ENCODE measurements at regions not wholly inside any gene's neighbourhood (a gene's known extent, or its start where the extent isn't known, plus 50 kb on each side); places are given as distances from the start of the nearest gene placed in this dataset.
"Not testable (repeated sequence)": the region's sequence is repeated elsewhere in the genome, so short reads cannot be mapped to it uniquely, and the experiment has no call there.

DNA sequence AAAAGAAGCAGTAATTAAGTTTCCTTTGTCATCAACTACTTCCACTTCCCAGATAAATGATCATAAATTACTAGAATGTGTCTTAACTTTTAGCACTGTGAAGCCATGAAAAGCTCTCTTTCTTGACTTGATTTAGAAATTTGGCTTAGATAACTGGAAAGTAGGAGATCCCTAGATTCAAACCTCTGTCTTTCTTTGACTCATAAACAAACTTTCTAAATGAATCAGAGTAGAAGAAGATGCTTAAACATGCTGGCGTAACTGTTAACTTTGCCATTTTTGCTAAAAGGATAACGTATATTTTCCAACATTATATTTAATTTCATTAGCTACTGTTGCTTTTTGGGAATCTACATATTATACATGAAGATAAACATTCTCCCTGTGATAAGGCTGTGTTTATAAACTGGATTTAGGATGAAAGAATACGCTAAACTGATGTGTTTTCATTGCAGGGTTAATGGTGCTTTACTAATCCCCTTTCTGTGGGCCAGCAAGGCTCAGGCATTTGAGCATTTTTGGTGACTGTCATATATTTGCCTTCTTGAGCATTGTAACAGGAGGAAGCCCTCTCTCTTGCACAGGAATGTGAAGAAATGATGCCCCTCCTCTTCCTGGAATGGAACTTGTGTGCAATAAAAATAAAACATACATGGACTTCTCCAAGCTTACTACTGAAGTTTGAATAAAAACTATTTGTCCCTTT lies 301.4 kb downstream of the BMP4 start:
- DNase-seq = no peak

DNA sequence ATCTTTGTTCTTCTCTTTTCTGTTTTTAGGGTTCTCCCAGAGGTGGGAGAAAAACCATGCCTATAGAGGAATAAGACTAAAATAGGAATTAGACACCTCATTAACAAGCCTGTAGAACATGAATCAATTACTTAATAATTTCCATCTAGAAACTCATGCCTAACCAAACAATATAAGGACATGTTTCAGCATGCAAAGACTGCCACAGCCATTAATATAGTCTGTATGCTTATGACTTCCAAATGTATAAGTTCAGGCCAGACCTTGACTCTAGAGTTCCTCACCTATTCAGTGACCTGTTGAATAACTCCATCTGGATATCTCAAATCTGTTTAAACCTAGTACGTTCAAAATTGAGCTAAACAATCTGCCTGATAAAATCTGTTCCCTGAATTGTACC lies 304.6 kb downstream of the BMP4 start:
- DNase-seq = no peak

DNA sequence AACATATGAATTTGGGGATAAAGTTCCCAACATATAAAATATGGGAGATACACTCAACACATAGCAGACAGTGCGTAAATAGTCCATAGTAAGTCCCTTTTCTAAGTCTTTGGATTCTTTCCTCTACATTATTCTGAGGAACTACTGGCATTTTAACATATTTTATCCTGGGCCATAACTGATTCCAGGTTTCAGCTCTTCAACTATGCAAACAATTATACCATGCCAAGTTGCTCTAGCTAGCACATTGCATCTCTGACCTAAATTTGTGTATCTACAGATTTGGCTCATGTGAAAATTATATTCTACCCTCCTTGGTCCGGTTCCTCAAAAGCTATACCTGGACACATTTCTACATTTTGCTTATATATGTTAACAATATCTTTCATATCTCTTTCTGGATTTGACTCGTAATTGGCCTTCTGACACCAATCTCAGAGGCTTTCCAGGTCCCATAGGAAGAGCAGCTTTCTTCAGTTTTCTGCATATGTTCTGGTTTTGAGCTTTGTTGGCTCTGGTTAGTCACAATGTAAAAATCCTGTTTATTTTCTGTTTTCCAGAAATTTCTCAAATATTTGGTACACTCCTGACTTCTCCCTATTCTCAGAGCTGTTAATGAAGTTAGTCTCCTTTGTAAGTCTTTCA lies 305.4 kb downstream of the BMP4 start:
- no peak for DNase-seq

DNA sequence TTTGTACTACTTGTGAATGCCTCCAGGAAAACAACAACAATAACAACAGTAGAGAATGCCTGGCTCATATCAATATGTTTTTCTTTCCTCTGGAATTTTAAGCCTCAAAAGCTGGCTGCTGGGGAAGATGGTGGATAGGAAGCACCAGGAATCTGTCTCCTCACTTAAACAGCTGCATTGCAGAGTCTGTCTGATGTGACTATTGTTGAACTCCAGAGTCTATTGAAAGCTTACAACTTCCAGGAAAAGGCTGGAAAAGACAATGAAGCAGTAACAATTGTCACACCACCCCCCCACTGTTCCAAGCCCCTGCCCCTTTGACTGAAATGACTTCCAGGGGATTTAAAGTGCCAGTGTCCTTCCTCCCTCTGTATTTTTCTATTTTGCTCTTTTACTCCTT lies 309.7 kb downstream of the BMP4 start:
- DNase-seq = no peak

DNA sequence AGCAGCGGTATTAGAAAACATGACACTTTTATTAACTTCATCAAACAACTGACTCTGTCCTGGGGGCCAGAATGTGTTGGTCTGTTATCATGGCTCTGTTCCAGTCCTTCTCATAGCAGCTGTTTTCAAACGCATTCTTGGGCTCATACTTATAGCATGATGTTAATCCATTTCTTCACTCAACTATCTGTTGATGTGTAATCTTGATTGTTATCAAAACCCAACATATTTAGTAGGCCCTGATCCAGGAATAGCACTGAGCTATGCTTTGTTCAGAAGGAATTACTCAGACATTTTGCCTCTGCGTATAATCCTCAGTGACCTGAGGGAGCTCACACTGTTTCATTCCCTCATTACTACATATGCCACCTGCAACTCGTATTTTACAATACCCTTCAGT lies 315.9 kb downstream of the BMP4 start:
- DNase-seq = no peak

DNA sequence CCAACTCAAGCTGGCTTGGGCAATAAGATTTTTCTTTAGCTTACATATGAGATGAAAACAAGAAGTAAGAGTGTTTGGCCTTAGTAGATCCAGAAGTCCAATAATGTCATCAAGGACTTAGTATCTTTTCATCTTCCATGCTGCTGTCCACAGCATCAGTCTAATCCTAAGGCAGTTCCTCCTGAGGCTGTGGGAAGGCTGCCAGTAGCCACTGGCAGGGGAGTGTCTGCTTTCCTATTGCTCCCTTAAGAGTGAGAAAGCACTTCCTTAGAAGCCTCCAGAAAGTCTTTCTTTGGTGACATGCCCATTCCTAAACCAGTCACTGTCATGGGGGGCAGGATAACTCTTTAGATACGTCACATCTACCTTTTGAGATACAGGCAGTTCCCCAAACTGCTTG lies 317.7 kb downstream of the BMP4 start:
- no peak for DNase-seq

DNA sequence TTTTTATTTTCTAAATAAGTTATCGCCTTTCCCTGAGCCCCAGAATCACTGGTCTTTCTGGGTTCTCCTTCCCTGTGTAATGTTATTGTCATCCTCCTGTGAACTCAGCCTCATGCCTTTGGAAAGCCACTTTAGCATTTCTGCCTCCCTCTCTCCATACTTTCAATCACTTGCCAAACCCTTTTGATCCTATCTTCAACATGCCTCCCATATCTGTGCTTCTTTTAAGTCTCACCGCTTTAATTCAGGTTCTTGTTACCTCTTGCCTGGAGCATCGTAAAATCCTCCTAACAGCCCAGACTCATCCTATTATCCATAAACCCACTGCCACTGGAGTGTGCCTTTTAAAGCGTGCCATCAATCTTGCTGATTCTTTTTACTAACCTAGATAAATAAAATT lies 321.8 kb downstream of the BMP4 start:
- DNase-seq = no peak

DNA sequence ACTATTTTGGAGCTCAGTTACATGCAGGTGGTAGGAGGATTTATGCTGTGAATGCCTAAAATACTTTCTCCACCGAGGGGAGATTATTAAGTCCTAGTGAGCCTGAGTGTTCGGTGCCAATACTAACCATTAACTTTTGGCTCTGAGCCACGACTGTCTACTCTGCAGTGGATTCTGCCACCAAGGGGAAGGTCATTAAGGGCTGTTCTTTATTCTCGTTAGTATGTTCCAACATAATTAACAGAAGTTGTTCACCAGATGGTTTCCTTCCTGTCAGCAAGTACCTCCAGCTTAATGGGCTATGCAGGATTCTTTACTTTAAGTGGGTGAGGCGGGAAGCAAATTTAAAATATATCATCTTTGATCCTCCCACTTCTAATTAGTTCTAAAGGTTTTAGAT lies 326.3 kb downstream of the BMP4 start:
- DNase-seq = no peak

DNA sequence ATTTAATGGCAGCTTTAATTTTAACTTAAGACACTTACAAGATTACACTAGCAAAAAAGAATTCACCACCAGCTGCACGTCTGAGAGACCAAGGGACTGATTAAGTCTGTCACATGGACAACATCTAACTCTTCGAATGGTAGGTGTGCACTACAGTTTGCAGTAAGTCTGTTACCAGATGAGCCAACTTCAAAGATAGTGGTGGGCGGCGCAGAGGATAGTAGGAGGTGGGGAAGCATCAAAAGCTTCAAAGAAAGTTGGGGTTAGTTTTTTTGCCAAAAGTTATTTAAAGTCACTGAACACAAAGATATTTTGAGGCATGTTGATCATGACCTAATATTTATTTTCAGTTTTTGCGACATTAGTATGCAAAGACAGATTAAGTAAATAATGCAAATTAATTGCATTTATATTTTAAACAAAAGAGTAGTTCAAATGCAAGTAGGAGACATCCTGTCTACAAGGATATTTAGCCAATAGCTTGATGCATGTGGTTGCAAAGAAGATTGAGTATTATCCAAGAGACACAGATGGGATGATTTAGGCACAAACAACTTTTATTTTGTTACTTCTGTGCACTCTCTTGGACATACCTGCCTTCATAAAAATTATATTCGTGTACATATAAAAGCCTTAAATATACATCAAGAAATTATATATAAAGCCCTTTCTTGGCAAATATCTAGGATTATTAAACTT lies 327.7 kb downstream of the BMP4 start:
- DNase-seq = no peak

DNA sequence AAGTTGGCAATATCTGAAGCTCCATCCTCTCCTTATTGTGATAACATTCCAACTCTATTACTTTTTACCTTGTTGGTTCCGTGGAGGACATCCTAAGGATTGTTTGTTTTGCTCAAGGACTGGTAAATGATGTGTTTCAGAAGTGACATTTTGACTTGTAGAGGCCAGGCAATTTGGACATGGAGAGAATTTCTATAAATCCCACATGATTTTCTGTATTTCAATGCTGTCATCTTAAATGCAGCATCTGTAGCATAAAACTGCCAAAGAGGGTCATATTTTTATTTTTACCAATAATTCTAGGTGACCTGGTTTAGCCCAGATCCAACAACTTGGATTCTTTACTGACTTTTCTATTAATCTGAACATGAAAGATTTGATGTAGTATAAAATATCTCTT lies 328.4 kb downstream of the BMP4 start:
- DNase-seq = no peak

DNA sequence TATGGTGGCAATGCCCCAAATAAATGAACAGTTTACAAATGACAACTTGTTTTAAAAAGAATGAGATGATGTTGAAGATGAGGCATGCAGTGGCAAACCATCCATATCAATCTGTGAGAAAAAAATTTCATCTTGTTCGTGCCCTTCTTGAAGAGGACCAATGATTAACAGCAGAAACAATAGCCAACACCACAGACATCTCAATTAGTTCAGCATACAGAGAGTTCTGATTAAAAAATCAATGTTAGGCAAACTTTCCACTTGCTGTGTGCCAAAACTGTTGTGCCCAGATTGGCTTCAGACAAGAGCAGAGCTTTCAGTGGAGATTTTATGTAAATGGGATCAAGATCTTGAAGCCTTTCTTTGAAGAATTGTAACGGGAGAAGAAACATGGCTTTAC lies 329.9 kb downstream of the BMP4 start:
- no peak for DNase-seq

DNA sequence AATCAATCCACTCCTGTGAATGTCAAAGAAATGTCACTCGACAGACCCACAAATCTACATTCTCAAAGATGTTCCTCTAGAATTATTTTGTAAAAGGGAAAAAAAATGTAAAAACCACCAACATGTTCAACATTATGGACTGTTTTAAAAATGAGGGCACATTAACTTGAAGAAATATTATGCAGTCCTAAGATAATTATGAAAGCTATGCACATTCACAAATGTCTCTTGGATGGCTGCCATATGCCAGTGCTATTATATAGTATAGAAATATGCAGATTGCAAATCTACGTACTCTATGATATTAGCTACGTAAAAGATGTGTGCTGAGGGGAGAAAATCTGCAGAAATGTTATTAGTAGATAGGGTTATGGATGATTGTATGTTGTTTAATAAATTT lies 334.2 kb downstream of the BMP4 start:
- DNase-seq = no peak

DNA sequence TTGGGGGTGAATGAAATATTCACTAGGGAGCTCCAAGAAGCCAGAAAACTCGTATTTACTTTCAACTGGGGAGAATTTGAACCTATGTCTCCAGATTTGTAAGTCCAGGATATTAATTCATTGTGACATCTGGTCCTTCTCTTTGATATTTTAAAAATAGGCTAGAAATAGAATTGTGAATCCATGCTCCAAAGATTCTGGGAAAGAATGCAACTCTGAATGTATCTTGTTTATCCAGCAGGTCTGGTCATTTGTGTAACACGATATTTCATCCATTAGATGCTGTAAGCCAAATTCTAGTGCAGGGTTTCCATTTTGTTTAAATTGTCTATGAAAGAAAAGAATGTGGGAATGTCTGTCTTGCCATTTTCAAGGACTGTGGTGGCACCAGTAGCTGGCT lies 334.7 kb downstream of the BMP4 start:
- DNase-seq = no peak

DNA sequence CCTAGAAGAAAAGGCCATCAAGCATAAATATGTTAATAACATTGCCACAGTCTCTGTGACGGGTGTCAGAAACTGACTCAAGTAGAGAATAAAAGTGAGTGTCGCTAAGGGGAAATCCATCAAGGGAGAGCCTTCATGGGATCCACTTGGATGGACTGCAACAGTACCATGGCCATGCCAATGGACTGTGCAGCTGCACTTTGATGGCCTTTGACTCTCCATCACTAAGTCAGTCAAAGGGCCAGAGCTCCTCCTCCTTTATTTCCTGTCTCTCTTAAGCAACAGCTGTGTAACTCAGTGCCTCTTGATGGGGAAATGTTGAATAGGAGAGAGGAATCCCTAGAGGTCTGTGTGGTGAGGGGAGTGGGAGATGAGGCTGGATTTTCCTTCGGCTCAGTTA lies 335.2 kb downstream of the BMP4 start:
- DNase-seq = no peak

DNA sequence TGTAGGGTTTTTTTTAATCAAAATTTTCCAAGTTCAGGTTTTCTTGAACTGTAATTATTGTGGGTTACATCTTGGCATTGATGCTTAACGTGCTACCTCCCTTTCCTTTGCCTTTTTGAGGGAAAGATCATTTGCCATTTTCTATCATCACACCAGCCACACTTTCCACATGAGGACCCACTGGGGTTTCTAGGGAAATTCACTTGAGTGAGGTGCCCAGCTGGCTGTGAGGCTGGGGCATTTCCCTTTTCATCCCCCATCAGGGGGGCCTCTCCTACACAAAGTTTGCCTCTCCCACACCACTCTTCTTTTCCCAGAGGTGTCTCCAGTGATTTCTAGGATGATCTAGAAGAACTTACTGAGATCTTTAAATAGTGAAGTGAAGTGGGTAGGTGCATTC lies 335.7 kb downstream of the BMP4 start:
- no peak for DNase-seq

DNA sequence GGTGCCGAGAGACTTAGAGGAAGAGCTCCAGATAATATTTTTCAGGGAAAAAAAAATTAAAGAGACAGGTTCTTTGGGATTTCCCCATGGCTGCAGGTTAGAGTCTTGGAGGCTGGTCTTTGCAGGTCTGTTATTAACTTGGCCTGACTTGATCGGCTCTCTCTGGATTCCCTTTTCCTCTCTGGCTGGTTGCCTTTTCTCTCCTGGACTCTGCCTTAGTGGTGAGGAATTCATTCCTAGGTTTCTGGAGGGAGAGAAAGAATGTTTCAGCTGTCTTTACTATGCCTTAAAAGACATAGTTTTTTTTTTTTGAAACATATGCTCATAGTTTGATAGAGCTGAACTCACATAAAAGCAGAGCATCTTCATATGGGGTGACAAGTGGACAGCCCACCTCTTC lies 336.3 kb downstream of the BMP4 start:
- no peak for DNase-seq

DNA sequence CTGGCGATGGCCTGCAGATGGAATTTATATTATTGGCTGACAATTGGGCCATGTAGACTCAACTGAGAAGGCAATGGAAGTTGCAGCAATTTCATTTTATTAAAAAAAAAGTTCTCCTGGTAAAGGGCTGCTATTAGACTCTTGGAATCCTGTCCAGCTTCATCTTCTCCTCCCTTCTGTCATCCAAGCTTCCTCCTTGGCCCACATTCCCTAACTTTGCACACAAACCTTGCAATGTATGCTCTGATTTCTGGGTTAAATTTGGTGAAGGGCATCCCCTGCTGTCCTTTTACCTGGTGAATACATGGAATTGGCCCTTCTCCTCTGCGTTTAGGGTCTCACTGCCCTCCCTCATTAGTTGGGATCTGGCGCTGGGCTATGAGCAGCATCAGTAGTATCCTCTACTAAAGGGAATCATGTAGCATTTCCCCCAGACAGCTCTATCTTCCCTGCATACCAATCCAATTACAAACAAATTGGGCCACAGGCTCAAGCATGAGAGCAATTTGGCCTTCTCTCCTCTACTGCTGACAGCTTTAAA lies 336.9 kb downstream of the BMP4 start:
- DNase-seq = no peak

DNA sequence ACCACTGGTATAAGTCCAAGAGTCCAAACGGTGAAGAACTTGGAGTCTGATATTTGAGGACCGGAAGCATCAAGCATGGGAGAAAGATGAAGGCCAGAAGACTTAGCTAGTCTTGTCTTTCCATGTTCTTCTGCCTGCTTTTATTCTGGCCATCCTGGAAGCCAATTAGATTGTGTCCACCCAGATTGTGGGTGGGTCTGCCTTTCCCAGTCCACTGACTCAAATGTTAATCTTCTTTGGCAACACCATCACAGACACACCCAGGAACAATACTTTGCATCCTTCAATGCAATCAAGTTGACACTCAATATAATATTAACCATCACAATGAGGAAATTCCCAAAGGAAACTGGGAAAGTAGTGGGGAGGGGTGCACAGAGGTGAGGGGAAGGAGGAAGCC lies 340.1 kb downstream of the BMP4 start:
- not testable (repeated sequence) for DNase-seq

DNA sequence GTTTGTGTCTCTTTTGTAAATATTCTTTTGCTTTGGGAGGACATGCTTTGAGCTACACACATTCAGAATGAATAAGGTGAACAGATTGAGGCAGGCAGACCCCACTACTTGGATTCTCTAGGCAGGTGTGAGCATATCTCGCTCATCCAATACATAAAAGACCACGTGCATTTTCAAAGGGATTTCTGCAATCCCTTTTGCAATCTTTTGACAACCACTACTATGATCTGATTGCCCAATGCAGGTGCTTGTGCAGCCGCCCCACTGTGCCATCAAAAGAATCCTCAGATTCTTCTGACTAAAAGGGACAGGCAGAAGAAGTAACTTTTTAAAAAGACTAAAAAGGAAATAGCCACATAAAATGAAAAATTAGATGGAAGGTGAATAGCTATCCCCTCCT lies 341.4 kb downstream of the BMP4 start:
- no peak for DNase-seq

DNA sequence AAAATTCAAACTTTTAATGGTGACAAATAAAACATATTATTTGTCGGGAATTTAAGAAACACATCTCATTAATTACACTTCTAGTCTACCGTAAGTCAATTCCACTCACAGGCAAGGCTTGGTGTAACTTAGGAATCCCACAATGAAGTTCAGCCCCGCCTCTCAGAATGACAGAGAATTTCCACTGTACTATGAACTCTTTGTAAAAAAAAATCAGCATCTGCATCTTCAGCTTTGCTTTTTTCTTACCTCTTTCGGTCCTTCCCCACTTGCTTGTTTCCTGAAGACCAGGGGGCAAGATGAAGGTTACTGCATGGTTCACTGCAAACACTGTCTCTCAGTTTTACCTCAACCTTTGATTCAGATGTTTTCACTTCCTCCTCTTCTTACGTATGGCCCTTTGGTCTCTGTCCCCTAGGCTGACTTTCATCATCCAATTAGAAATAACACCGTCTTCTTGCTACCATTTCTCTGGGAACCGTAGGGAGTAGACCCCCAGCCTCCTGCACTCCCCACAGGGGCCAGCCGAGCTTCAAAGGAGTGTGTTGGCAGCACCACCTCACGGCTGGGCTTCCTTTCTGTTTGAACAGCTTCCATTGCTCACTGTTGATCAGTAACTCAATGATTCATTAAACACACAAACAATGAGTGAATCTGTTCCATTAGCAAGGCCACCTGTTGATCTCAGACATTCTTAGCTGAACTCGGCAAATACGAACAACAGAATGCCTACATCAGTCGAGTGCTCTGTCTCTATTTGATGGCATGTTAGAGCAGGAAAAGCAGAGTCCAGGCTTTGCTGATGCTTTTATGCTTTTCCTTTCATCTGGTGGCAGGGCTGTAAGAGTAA lies 343.0 kb downstream of the BMP4 start:
- DNase-seq = no peak

DNA sequence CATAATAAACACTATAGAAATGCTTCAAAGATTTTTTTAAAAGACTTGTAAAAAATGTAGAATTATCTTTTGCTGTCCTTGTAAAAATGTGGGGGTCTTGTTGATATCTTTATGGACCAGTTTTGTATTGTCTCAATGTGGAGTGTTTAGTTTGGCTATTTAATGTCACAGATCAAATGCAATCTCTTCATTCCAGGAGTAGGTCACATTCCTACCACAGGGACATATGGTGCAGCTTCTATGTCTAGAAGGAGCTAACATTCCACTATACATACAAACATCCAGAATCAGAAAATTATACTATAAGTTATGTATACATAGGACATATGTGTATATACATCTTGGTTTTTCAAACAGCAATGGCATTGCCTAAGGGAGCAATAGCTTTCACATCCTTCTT lies 345.7 kb downstream of the BMP4 start:
- DNase-seq = no peak

DNA sequence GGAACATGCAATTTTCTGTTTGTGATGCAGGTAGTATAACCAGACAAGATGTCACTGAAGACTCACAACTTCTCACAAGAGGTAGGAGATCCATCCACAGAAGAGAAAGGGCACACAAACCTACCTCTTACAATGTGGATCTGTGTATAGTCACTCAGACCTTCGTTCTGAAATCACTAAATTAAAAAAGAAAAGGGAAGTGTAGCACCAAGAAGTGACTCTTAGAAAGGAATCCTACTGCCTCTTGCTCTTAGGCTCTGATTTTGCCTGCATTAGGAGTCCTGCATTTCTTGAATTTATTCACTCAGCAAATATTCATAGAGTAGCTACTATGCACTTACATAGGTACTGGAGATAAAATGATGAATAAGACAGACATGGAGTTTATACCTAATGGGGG lies 347.6 kb downstream of the BMP4 start:
- DNase-seq = no peak

DNA sequence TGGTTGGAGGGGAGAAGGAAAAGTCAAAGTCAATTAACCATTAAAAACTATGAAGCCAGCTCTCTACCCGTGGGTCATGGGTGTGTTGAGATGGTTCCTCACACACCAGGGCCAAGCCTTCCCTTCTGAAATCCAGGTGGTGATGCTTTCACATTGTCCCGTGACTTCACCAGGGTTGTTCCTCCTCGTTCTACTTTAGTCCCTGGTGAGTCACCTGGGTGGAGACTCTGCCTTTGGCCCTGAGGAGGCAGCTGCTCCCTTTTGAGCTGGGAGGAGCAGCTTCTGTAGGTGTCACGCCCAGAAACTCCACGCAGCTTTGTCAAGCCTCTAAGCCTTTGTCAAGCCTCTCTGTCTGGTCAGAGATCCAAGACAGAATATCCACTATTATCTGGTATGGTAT lies 348.3 kb downstream of the BMP4 start:
- DNase-seq = no peak

Data from midbrain (tissue), 1 donor.